B cell (primary cell): ENCODE measurements at regions not wholly inside any gene's neighbourhood (a gene's known extent, or its start where the extent isn't known, plus 50 kb on each side); places are given as distances from the start of the nearest gene placed in this dataset.
"Not testable (repeated sequence)": the region's sequence is repeated elsewhere in the genome, so short reads cannot be mapped to it uniquely, and the experiment has no call there.

ENCODE experiments used
- CTCF ChIP-seq: fragments of 200-600 bp; IDR thresholded peaks from one replicate; pipeline ENCODE4 v1.8.0; 2022; ENCODE audit warnings: antibody characterized with exemption, mild to moderate bottlenecking
- EZH2 ChIP-seq: IDR thresholded peaks from 2 replicates; pipeline ENCODE4 v1.6.1; 2012; ENCODE audit warnings: borderline replicate concordance, low read depth, mild to moderate bottlenecking, moderate library complexity, low read length; ENCODE audit not compliant: insufficient read depth, poor library complexity, severe bottlenecking

GRCh38 chr2:224113930-224114329 is 74.8 kb upstream of the SERPINE2 start:
- TF ChIP-seq CTCF, EZH2: not testable (repeated sequence)
